GM21576 (cell line): ENCODE measurements at regions not wholly inside any gene's neighbourhood (a gene's known extent, or its start where the extent isn't known, plus 50 kb on each side); places are given as distances from the start of the nearest gene placed in this dataset.

Source experiments
- ATAC-seq: cut with Tn5 transposase; IDR thresholded peaks from one replicate; pipeline ENCODE4 v1.9.1; 2021; ENCODE audit warnings: mild to moderate bottlenecking, moderate library complexity; ENCODE audit not compliant: unreplicated experiment

DNA sequence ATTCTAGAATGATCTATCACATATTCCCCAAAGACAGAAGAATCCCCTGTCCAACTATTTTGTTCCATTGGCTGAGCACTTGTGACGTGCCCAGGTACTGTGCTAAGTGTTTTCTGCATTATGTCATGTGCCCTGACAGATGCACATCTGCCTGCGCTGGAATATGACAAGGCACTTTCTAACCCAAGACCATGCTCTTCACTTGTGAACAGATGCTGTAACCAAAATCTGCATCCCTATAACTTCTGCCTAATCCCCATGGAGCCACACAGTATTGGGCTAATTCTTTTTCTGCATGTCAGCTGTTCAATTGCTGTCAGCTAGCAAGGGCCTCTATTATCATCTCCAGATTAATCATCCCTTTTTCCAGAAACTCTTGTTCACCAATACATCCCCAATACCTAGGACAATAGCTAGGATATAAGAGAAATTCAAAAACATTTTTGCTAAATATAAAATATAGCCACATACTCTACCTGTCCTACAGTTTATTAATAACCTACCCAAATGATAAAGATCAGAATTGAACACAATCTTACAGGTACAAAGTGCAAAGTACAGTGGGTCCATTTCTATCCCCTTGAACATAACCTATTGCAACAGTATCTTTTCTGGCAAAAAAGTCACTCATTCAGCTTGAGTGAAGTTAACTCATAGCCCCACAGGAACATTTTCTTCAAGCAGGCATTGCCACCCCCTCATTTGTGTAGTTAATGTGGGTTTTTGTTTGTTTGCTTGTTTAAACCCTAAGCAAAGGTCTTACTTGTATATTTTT, 109.4 kb upstream of the LRRN1 start:
- no peak for ATAC-seq

DNA sequence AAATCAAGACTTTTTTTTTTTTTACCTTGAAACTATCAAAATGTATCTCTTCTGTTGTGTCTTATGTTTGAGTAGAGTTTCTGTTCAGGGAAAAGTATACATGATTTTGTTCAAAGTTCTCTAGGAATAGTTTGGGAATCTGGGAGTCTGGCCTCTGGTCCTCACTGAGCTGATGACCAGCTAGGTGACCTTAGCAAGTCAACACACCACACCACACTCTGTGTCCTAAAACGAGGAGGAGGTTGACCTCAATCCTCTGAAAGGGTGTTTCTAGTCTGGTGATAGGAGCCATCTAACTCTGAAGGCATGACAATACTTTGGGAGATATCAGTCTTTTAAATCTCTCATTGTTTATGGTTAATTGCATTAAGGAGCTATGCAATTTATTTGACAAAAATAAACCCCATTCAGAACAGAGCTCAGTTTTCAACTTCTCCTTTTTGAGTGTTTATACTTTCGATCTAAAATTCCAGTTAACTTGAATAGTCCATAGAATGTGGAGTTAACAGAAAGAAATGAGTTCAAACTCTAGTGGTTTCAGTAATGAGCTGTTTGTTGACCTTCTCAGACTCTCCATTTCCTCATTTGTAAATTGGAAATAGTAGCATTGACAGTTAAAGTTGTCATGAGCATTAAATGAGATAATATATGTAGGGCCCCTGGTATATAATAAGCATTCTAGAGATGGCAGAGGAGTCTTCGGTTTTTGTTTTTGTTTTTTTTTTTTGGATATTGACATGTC, 112.2 kb upstream of the LRRN1 start:
- ATAC-seq: no peak

- ATAC-seq: no peak
These were observed 113.5 kb upstream of the LRRN1 start for GRCh38 chr3:3685721-3686120.

DNA sequence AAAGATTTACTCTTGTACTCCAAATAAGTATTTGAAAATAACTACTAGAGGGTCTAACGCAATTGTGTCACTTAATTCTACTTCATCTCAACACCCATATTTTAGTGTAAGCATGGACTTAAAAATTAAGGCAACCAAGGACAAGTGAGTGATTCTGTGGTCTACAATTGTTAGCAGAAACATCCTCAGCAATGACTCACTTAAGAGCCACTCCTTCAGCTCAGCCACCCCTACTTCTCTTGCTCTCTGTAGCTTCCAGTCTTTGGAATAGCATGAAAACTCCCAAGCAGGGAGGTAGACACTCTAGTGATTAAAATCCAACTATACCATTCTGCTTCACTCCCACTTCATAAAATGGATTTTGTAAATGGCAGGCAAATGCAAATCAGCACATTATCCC, 116.0 kb upstream of the LRRN1 start:
- ATAC-seq: no peak

GRCh38 chr3:3675801-3676200, 123.4 kb upstream of the LRRN1 start:
- ATAC-seq: no peak

DNA sequence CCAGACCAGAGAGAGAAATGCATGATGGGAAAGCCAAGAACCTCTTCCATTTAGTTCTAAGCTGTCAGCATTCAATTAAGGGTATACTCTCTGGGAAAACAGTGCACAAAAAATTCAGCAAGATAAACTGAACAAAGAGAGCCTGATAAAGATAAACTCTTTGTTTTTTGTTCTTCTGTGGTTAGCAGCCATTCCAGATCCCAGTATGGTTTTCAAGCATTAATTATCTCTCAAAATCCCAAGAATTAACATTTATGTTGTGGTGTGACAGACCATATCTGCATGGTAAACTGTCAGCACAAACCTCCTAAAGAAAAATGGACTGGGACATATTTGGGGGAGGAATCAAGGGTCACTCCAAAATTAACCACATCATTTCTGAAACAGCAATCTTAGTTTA, 124.0 kb upstream of the LRRN1 start:
- no peak for ATAC-seq

GRCh38 chr3:3666664-3667063, 132.6 kb upstream of the LRRN1 start:
- peak; percentile 99 for ATAC-seq

DNA sequence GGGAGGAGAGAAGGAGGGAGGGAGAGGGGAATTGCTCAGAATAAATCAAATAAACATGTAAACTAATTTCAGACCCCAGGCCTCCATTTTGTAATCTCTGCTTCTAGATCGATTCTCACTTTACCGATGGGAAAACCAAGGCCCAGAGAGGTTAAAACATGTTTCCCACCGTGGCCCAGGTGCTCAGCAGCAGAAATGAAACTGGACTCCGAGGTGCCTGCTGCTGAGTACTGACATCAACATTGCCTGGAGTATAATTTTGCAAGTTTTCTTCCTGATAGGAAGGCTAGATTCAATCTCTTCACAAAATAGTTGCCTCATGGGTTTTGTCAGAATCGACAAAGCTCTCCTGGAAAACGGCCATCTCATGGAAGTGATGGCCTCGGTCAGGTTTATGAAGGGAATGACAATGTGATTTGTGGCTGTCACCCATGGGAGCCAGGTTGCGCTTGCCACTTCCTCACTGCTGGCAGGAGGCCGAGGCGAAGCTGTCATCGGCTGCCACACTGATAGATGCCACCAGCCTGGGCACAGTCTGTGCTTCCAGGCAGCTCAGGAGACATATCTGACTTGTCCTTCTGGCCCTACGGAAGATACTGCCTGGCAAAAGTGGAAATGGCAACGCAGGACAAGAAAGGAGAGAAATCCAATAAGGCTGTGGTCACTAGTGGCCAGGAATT, 133.1 kb upstream of the LRRN1 start:
- ATAC-seq: peak; percentile 44

GRCh38 chr3:3665546-3665945, 133.7 kb upstream of the LRRN1 start:
- ATAC-seq: no peak

GRCh38 chr3:3664935-3665334, 134.3 kb upstream of the LRRN1 start:
- ATAC-seq: no peak

DNA sequence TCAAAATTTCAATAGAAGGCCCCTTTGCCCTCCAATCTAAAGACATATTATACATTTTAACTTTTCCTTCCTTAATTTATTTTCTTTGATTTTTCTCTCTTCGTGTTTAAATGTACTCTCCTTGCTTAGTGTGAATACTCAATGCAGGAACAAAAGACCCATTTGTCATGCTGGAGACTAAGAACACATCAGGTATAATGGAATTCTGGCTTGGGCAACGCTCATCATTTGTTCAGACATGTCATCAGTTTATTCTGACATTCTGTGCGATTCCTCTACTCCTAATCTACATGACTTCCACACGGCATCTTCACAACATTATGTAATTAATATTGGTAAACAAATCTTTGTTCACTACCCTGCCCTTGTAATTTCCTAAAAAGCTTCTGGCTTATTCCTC, 136.6 kb upstream of the LRRN1 start:
- ATAC-seq: no peak

- no peak for ATAC-seq
These were observed 144.3 kb upstream of the LRRN1 start for GRCh38 chr3:3654916-3655315.

DNA sequence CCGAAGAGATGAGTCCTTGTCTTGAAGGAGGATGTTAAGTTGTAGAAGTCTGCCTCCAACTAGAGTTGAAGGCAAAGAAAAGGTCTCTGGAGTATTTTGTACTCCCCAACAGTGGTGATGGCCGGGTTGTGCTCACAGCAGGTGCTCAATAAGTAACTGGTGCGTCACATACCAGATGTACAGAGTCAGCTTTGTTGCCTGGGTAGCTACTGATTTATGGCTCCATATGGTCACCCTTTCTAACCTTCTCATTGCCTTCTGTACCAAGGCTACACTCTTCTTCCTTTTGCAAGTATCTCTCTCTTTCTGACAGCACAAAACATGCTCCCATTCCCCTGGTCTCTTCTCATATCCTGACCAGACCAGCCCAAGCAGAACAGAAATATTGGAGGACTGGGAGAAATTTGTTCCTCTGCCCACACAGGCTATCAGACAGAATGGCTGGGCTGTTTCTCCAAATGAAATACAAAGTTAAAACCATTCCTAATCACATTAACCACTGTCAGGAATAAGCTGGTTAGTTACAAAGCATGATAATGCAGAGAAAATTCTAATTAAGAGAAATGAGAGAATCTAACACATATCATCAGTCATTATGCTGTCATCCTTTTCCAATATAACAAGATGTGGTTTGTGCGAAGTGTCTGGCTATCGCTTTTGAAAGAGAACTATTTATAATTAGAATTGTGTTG, 150.1 kb upstream of the LRRN1 start:
- no peak for ATAC-seq

DNA sequence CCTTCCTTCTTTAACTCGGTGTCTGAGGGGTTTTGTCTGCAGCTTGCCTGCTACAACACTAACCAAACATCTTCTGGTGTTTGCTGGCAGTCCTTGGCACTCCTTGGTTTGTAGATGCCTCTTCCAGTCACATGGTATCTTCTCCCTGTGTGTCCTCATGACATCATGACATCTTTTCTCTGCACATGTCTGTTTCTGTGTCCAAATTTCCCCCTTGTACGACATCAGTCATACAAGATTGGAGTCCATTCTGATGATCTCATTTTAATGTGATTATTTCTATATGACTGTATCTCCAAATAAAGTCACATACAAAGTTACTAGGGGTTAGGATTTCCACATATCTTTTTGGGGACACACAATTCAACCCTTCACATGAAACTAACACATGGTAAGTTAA, 152.3 kb upstream of the LRRN1 start:
- no peak for ATAC-seq

GRCh38 chr3:3646103-3646844, 153.0 kb upstream of the LRRN1 start:
- ATAC-seq: peak; percentile 87

- ATAC-seq: no peak
These were observed 157.3 kb upstream of the LRRN1 start for GRCh38 chr3:3641877-3642455.

- ATAC-seq: no peak
These were observed 160.2 kb upstream of the LRRN1 start for GRCh38 chr3:3639078-3639477.

- no peak for ATAC-seq
These were observed 162.4 kb upstream of the LRRN1 start for GRCh38 chr3:3636815-3637214.

- ATAC-seq: no peak
These were observed 164.1 kb upstream of the LRRN1 start for GRCh38 chr3:3635109-3635508.

DNA sequence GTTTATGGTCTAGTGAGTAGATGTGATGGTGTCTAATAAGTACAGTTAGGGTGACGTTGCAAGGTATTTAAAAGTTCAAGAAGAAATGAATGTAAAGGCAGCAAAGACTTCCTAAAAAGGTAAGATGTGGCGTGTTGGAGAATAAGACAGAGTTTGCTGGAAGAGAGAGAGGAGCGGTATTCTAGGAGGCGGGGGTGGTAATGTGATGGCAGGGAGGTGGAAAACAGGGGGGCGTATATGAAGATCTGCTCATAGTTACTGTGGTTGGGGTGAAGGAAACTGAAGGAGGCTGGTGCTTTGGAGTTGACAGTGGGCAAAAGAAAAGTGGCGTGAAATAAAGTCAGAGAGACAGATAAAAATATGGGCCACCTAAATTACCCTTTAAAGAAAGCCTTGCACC, 164.9 kb upstream of the LRRN1 start:
- no peak for ATAC-seq
